ENCODE measurements at regions not wholly inside any gene's neighbourhood (a gene's known extent, or its start where the extent isn't known, plus 50 kb on each side); places are given as distances from the start of the nearest gene placed in this dataset.

- no peak for DNase-seq
Observed at GRCh38 chr6:56764081-56764566, 121.4 kb upstream of the DST start.

- no peak for DNase-seq
Observed at GRCh38 chr6:56761651-56762050, 119.0 kb upstream of the DST start.

- DNase-seq = no peak
Observed at GRCh38 chr6:56760842-56761241, 118.2 kb upstream of the DST start.

GRCh38 chr6:56759521-56759920 is 116.8 kb upstream of the DST start:
- DNase-seq = no peak

- DNase-seq = no peak
Observed at GRCh38 chr6:56758553-56758952, 115.9 kb upstream of the DST start.

GRCh38 chr6:56758120-56758519 is 115.4 kb upstream of the DST start:
- no peak for DNase-seq

GRCh38 chr6:56757588-56757984 is 114.9 kb upstream of the DST start:
- DNase-seq = no peak

GRCh38 chr6:56756791-56757587 is 114.3 kb upstream of the DST start:
- DNase-seq = no peak

- no peak for DNase-seq
Observed at GRCh38 chr6:56756219-56756789, 113.6 kb upstream of the DST start.

- no peak for DNase-seq
Observed at GRCh38 chr6:56755040-56755439, 112.4 kb upstream of the DST start.

GRCh38 chr6:56753811-56754210 is 111.1 kb upstream of the DST start:
- DNase-seq = no peak

GRCh38 chr6:56752534-56752933 is 109.8 kb upstream of the DST start:
- DNase-seq = no peak

GRCh38 chr6:56752009-56752408 is 109.3 kb upstream of the DST start:
- no peak for DNase-seq

GRCh38 chr6:56751604-56752003 is 108.9 kb upstream of the DST start:
- DNase-seq = no peak

- no peak for DNase-seq
Observed at GRCh38 chr6:56750686-56751085, 108.0 kb upstream of the DST start.

GRCh38 chr6:56749632-56750151 is 107.0 kb upstream of the DST start:
- DNase-seq = no peak

GRCh38 chr6:56746767-56747504 is 104.2 kb upstream of the DST start:
- DNase-seq = no peak

GRCh38 chr6:56745971-56746370 is 103.3 kb upstream of the DST start:
- no peak for DNase-seq

GRCh38 chr6:56745081-56745480 is 102.4 kb upstream of the DST start:
- DNase-seq = no peak

GRCh38 chr6:56744528-56744927 is 101.8 kb upstream of the DST start:
- DNase-seq = no peak

- DNase-seq = no peak
Observed at GRCh38 chr6:56742122-56742791, 99.6 kb upstream of the DST start.

- DNase-seq = no peak
Observed at GRCh38 chr6:56741472-56741871, 98.8 kb upstream of the DST start.
